H54 (cell line): ENCODE measurements at regions not wholly inside any gene's neighbourhood (a gene's known extent, or its start where the extent isn't known, plus 50 kb on each side); places are given as distances from the start of the nearest gene placed in this dataset.

ENCODE experiments used
- DNase-seq: peaks from one replicate; pipeline ENCODE4 v3.0.0; 2011; ENCODE audit warnings: low spot score, mixed read lengths; ENCODE audit not compliant: insufficient read length
- FAIRE-seq: peaks from 3 replicates; lab custom pipeline; 2011; peaks lifted over from hg19 to GRCh38; lab: Jason Lieb, UNC
- POLR2A ChIP-seq: IDR thresholded peaks from 2 replicates; pipeline ENCODE4 v1.6.1; 2011; ENCODE audit warnings: low read depth, mild to moderate bottlenecking, low read length

GRCh38 chr4:148527571-148527970 is 85.4 kb upstream of the NR3C2 start:
- DNase-seq (no peak), FAIRE-seq (no peak)
- TF ChIP-seq POLR2A, result no peak

GRCh38 chr4:148522995-148523394 is 80.8 kb upstream of the NR3C2 start:
- DNase-seq (no peak), FAIRE-seq (no peak)
- TF ChIP-seq POLR2A, result no peak

GRCh38 chr4:148515248-148515647 is 73.0 kb upstream of the NR3C2 start:
- TF ChIP-seq POLR2A, result no peak
- FAIRE-seq (no peak), DNase-seq (no peak)

- TF ChIP-seq POLR2A, result no peak
- DNase-seq (no peak), FAIRE-seq (no peak)
These were observed 72.4 kb upstream of the NR3C2 start for GRCh38 chr4:148514581-148514980.

- FAIRE-seq (no peak), DNase-seq (no peak)
- TF ChIP-seq POLR2A, result no peak
These were observed 71.8 kb upstream of the NR3C2 start for GRCh38 chr4:148514041-148514440.

GRCh38 chr4:148510211-148510610 is 68.0 kb upstream of the NR3C2 start:
- DNase-seq (no peak), FAIRE-seq (no peak)
- TF ChIP-seq POLR2A, result no peak

GRCh38 chr4:148503681-148504080 is 61.5 kb upstream of the NR3C2 start:
- no peak for FAIRE-seq
- DNase-seq, result no peak
- TF ChIP-seq POLR2A, result no peak

- FAIRE-seq, result no peak
- no peak for TF ChIP-seq POLR2A
- DNase-seq, result no peak
These were observed 55.0 kb upstream of the NR3C2 start for GRCh38 chr4:148497258-148497657.

GRCh38 chr4:148495463-148495862 is 53.2 kb upstream of the NR3C2 start:
- no peak for DNase-seq

More at GRCh38 chr4:148495463-148495862, 53.2 kb upstream of the NR3C2 start:
- FAIRE-seq, result no peak
- TF ChIP-seq POLR2A, result no peak
